HG02938 (cell line): ENCODE measurements at regions not wholly inside any gene's neighbourhood (a gene's known extent, or its start where the extent isn't known, plus 50 kb on each side); places are given as distances from the start of the nearest gene placed in this dataset.

ENCODE experiments used
- ATAC-seq: cut with Tn5 transposase; IDR thresholded peaks from one replicate; pipeline ENCODE4 v1.9.1; 2021; ENCODE audit warnings: mild to moderate bottlenecking, moderate library complexity; ENCODE audit not compliant: unreplicated experiment

GRCh38 chr15:61500951-61501620, 272.0 kb upstream of the RORA start:
- no peak for ATAC-seq

- ATAC-seq = no peak
Measured at GRCh38 chr15:61500523-61500922, 271.4 kb upstream of the RORA start.

DNA sequence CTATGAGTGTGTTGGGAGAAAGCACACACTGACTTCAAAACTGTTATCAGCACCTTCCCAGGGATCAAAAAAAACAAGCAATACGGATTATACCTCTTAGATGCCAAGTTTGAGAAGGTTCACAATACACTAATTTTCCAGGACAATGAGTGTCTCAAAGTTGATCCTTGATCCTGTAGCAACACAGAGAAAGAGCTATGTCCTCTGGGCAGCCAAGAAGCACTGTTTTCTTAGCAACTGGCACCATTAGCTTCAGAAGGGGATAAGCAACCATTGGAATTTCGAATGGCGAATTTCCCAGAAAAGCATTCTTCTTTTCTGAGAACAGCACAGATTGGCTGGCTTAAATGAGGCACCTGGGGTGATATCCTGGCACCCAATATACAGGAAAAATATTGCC, 270.3 kb upstream of the RORA start:
- no peak for ATAC-seq

DNA sequence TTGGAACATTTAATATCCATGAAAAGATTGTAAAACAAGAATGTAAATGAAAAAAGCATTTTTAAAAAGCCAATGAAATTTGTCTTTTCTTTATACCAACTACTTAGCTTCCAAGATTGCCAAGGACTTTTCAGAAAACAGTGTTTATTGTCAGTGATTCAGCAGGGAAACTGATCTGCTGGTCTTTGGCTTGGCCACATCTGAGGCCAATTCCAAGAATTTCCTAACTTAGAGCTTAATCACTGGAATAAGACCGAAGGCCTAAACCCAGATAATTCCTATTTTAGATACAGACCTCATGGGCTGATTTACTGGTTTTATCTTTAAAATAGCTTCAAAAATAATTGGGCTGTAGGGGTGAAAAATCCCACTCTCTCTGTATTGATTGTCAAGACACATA, 260.5 kb upstream of the RORA start:
- ATAC-seq = no peak

- no peak for ATAC-seq
Measured at GRCh38 chr15:61483599-61483998, 254.5 kb upstream of the RORA start.

DNA sequence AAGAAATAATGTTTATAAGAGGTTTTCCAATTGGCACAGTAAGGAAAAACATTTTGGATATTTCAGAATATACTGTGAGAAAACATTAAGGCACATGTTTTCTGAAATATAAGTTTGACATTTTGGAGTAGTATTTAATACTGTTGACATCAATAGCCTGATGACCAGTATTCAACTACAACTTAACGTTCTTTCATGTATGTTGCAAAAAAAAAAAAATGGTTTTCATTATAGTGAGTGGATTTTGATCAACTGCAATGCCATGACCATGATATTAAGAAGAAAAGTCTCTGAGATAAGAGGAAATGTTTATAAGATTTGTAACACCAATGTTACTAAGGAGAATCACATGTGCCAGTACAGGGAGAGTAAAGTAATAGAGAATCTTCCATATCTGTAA, 252.8 kb upstream of the RORA start:
- ATAC-seq = no peak

DNA sequence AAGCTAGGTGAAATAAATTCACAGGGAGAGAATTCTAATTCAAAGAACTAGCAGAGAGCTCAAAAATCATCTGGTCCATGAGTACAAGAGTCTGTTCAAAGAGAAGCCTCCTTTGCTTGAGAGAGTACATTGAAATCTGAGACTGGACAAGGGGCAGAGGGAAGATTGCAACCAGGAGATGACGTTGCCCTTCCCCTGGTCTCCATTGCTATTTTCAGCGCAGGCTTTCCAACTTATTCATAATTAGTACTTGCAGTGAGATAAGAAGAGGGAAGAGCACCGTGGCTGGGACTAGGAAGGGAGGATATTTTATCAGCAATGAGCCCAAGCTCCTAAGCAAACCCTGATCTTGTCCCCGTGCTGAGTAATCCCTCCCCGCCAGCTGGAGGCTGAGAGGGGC, 251.8 kb upstream of the RORA start:
- no peak for ATAC-seq

GRCh38 chr15:61480295-61480694, 251.2 kb upstream of the RORA start:
- ATAC-seq = no peak

DNA sequence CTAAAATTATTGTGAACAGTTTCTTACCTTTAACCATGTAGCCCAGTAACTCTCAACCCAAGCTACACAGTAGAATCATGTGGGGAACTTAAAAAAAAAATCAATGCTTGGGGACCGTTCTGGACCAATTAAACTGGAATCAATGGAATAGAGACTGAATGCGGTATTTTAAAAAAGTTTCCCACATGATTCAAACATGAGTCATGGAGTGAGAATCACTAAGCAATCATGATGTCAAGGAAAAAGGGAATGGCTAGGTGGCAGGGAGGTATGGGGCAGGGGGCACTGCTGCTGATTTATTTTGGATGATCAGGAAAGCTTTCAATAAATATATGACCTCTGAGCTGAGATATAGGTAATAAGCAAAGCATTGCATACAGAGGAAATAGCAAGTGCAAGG, 250.5 kb upstream of the RORA start:
- no peak for ATAC-seq

DNA sequence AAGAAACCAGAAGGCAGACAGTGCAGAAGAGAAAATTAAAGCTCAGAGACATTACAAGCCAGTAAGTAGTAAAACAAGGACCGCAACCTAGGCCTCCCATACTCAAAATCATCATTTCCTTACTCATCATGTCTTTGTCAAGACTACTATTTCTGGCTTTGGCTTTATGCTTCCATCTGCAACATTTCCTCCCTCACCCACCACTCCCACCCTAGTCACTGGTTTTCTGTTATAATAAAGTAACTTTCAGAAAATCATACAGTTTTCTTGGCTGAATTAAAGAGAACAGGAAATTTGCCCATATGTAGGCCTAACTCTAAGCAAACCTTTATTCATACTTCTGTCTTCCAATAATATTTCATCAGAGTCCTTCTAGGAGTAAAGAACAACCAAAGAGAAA, 247.6 kb upstream of the RORA start:
- no peak for ATAC-seq

GRCh38 chr15:61474796-61475195, 245.7 kb upstream of the RORA start:
- no peak for ATAC-seq

GRCh38 chr15:61467823-61468222, 238.7 kb upstream of the RORA start:
- ATAC-seq = no peak

GRCh38 chr15:61459785-61460707, 230.9 kb upstream of the RORA start:
- no peak for ATAC-seq

- no peak for ATAC-seq
Measured at GRCh38 chr15:61457050-61457733, 228.1 kb upstream of the RORA start.

DNA sequence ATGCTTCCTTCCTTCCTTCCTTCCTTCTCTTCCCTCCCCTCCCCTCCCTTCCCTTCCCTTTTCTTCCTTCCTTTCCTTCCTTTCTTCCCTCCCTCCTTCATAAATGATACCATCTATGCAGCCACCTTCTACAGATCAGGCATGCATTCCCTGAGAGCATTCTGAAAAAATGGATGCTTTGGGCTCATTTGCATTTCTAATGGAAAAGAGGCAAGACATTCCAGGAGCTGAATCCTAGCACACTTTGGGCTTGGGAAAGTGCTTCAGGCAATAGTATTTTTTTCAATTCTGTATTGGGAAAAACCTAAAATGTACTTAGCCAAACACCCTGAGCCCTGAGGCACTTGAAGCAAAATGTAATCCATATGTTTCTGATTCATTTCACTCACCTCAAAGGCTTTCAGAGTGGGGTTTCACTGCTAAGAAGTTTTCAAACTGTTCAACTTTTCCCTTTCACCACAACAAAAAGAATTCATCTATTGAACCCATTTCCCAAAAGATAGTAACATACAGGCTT, 220.1 kb upstream of the RORA start:
- no peak for ATAC-seq

GRCh38 chr15:61447981-61448380, 218.9 kb upstream of the RORA start:
- no peak for ATAC-seq

DNA sequence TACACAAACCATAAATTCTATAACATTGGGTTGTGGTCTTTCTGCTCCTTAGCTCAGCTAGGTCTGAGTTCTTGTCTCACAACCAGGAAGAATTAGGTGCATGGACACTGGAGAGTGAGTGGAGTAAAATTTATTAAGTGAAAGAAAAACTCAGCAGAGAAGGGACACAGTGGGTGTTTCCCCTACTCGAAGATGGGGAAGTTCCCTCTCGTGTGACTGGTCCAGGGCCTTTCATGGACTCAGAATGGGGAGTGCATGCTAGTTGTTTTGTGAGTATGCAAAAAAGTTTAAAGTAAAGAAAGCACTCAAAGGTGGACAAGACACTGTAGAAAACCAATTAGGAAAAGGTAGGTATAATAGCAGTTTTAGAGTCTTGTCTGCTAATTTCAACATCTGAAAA, 215.5 kb upstream of the RORA start:
- ATAC-seq = no peak

DNA sequence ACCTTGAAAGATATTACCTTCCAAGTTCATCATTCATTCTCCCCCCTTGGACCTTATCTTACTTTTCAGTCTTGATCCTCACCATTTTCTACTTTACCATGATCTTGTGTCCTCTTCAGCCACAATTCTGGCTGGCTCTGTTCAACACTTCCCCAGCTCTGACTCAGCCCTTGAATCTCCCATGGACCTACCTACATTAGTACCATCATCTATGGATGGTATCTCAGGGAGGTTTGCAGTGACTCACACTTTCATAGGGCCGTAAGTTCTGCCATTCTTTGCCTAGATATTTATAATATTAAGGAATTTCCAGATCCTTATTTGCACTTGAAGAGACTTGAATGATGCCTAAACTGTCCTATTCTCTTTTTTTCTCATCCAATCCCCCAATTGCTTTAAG, 213.7 kb upstream of the RORA start:
- no peak for ATAC-seq

DNA sequence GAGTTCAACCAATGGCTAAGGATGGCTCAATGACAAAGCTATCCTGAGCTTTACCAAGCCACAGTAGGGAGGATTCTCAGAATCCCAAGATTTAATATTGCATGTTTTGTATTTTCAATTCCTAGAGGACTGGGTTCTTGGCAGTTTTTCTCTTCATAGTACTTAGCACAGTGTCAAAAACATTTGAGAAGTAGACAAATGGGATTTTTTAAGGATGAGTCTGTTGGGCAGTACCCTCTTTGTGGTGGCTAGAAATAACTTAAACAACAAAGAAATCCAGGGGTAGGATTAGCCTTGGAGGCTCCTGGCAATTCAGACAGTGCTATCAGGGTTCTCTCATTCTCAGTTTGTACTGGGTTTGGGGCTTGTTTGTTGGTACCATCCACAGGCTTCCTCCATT, 212.8 kb upstream of the RORA start:
- no peak for ATAC-seq

DNA sequence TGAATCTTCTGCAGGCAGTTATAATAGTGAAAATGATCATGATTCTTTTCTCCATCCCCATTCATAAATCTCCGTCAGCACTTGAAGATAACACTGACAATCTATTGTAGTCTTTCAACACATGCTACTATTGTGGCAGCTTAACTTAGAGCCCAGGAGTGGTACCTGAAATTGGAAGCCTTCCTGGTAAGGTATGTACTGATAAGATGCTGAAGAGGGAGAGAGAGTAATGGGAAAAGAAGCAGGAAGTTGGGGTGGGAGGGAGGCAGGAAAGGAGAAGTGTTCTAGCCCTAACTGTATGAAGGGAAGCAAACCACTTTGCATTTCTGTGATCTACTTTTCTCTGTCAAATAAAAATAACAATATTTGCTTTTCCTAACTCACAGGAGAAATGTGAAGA, 197.4 kb upstream of the RORA start:
- no peak for ATAC-seq

DNA sequence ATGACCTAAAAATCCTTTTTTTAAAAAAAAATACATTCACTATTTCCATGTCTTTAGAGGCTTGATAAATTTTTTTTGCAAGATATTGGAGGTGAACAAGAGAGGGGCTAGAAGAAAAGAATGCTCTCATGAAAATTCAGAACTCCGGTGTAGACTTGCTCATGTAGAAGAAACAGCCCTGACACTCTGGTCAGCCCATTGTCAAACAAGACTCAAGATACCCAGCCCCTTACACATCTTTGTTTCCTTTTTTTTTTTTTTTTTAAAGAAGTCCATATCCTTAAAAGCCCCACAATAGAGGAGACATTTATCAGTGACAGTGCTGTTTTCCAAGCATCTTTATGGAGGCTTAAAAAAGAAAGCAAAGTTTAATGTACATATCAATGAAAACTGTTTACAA, 196.8 kb upstream of the RORA start:
- no peak for ATAC-seq

DNA sequence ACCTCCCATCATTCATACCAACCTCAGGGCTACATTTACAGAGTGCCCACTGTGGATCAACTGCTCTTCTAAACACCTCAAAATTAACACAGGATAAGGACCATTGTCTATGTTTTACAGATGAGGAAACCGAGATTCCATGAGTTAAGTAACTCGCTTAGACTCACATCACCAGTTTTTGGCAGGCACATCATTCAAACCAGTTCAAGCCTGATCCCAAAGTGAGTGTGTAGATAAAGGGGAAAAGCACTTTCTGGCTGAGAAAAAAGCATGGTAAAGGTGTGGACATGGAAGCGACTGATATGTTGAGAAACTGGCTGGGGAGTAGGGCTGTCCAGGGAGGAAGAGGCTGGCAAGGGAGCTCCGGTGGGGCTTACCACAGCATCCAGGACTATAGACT, 193.7 kb upstream of the RORA start:
- ATAC-seq = no peak
